ENCODE measurements at regions not wholly inside any gene's neighbourhood (a gene's known extent, or its start where the extent isn't known, plus 50 kb on each side); places are given as distances from the start of the nearest gene placed in this dataset.

GRCh38 chr10:63940277-63940922 lies 419.2 kb downstream of the REEP3 start:
- H2BK15ac ChIP-seq (replicated peaks; ENCODE audit: low read depth): no peak overlapping the region
- no peaks in the 10 kb centered on the region for H3K79me1 ChIP-seq (ENCODE audit: low read length)
- no peaks in the 10 kb centered on the region for H3K79me2 ChIP-seq (ENCODE audit: control insufficient read depth, insufficient read depth, low read length)
- H3K36me3 ChIP-seq (ENCODE audit: control insufficient read depth, insufficient read depth, low read length): no peaks in the 10 kb centered on the region
- H3K4me2 ChIP-seq (ENCODE audit: low read length): no peak overlapping the region
- H3K4ac ChIP-seq (ENCODE audit: low read depth, low read length): no peak overlapping the region
- H3K18ac ChIP-seq (ENCODE audit: low read length): no peak overlapping the region
- H4K5ac ChIP-seq (ENCODE audit: low read length): no peak overlapping the region
- no peak overlapping the region for H2AK5ac ChIP-seq (ENCODE audit: low read length)
- no peak overlapping the region for H3K9ac ChIP-seq (ENCODE audit: low read length)
- H3K4me3 ChIP-seq (ENCODE audit: low read length): no peak overlapping the region
- no peak for DNase-seq
- no peak overlapping the region for H2BK5ac ChIP-seq (ENCODE audit: low read length)
- no peak overlapping the region for H3K56ac ChIP-seq (ENCODE audit: low read length)
- H3K27me3 ChIP-seq (ENCODE audit: insufficient read depth, low read length, poor library complexity): no peaks in the 10 kb centered on the region
- H3K4me1 ChIP-seq (ENCODE audit: control insufficient read depth, low read depth, low read length): no peaks in the 10 kb centered on the region
- H2BK120ac ChIP-seq (ENCODE audit: low read depth, low read length): no peak overlapping the region
- H3K27ac ChIP-seq (ENCODE audit: low read depth, low read length): no peak overlapping the region
- WGBS (ENCODE audit: extremely low coverage, insufficient coverage, low lambda C conversion rate): no CpG with 5 or more reads among the region's 1 CpG
- H4K8ac ChIP-seq (ENCODE audit: low read depth, low read length): no peak overlapping the region
- no peak overlapping the region for H3K23ac ChIP-seq (ENCODE audit: low read length)

GRCh38 chr10:63964406-63964805 lies 443.2 kb downstream of the REEP3 start:
- no peak overlapping the region for H3K18ac ChIP-seq (ENCODE audit: low read length)

GRCh38 chr10:63965846-63966245 lies 444.6 kb downstream of the REEP3 start:
- no peak overlapping the region for H2AK5ac ChIP-seq (ENCODE audit: low read length)
- no peak overlapping the region for H3K4ac ChIP-seq (ENCODE audit: low read depth, low read length)
- no peak overlapping the region for H2BK120ac ChIP-seq (ENCODE audit: low read depth, low read length)
- H3K36me3 ChIP-seq (ENCODE audit: control insufficient read depth, insufficient read depth, low read length): no peaks in the 10 kb centered on the region
- no peak overlapping the region for H3K27ac ChIP-seq (ENCODE audit: low read depth, low read length)
- H3K4me2 ChIP-seq (ENCODE audit: low read length): no peak overlapping the region
- H3K79me1 ChIP-seq (ENCODE audit: low read length): no peaks in the 10 kb centered on the region
- no peak overlapping the region for H4K8ac ChIP-seq (ENCODE audit: low read depth, low read length)
- no peak overlapping the region for H2BK5ac ChIP-seq (ENCODE audit: low read length)
- H3K23ac ChIP-seq (ENCODE audit: low read length): no peak overlapping the region
- no peak overlapping the region for H4K5ac ChIP-seq (ENCODE audit: low read length)
- H3K18ac ChIP-seq (ENCODE audit: low read length): no peak overlapping the region
- no peak for DNase-seq
- H3K4me1 ChIP-seq (ENCODE audit: control insufficient read depth, low read depth, low read length): no peaks in the 10 kb centered on the region
- H3K79me2 ChIP-seq (ENCODE audit: control insufficient read depth, insufficient read depth, low read length): no peaks in the 10 kb centered on the region
- no peak overlapping the region for H3K9ac ChIP-seq (ENCODE audit: low read length)
- no peak overlapping the region for H3K56ac ChIP-seq (ENCODE audit: low read length)
- no peaks in the 10 kb centered on the region for H3K27me3 ChIP-seq (ENCODE audit: insufficient read depth, low read length, poor library complexity)
- H3K4me3 ChIP-seq (ENCODE audit: low read length): no peak overlapping the region
- no peak overlapping the region for H2BK15ac ChIP-seq (replicated peaks; ENCODE audit: low read depth)
- WGBS (ENCODE audit: extremely low coverage, insufficient coverage, low lambda C conversion rate): no CpG with 5 or more reads among the region's 4 CpGs

More at GRCh38 chr10:63964406-63964805, 443.2 kb downstream of the REEP3 start:
- H3K4ac ChIP-seq (ENCODE audit: low read depth, low read length): no peak overlapping the region
- no peak overlapping the region for H2BK5ac ChIP-seq (ENCODE audit: low read length)
- H3K36me3 ChIP-seq (ENCODE audit: control insufficient read depth, insufficient read depth, low read length): no peaks in the 10 kb centered on the region
- no peak overlapping the region for H2BK15ac ChIP-seq (replicated peaks; ENCODE audit: low read depth)
- no peaks in the 10 kb centered on the region for H3K79me2 ChIP-seq (ENCODE audit: control insufficient read depth, insufficient read depth, low read length)
- H3K4me1 ChIP-seq (ENCODE audit: control insufficient read depth, low read depth, low read length): no peaks in the 10 kb centered on the region
- H3K4me2 ChIP-seq (ENCODE audit: low read length): no peak overlapping the region
- no peak for DNase-seq
- no peak overlapping the region for H2BK120ac ChIP-seq (ENCODE audit: low read depth, low read length)
- no peak overlapping the region for H2AK5ac ChIP-seq (ENCODE audit: low read length)
- H3K56ac ChIP-seq (ENCODE audit: low read length): no peak overlapping the region
- H3K79me1 ChIP-seq (ENCODE audit: low read length): no peaks in the 10 kb centered on the region
- H3K9ac ChIP-seq (ENCODE audit: low read length): no peak overlapping the region
- no peaks in the 10 kb centered on the region for H3K27me3 ChIP-seq (ENCODE audit: insufficient read depth, low read length, poor library complexity)
- no peak overlapping the region for H3K4me3 ChIP-seq (ENCODE audit: low read length)
- no CpG with 5 or more reads among the region's 2 CpGs for WGBS (ENCODE audit: extremely low coverage, insufficient coverage, low lambda C conversion rate)
- H4K8ac ChIP-seq (ENCODE audit: low read depth, low read length): no peak overlapping the region
- H3K27ac ChIP-seq (ENCODE audit: low read depth, low read length): no peak overlapping the region
- H4K5ac ChIP-seq (ENCODE audit: low read length): no peak overlapping the region
- H3K23ac ChIP-seq (ENCODE audit: low read length): no peak overlapping the region

GRCh38 chr10:63972949-63973827 lies 452.0 kb downstream of the REEP3 start:
- no peak overlapping the region for H2BK15ac ChIP-seq (replicated peaks; ENCODE audit: low read depth)
- no peak for DNase-seq
- no peak overlapping the region for H2BK5ac ChIP-seq (ENCODE audit: low read length)
- H3K4ac ChIP-seq (ENCODE audit: low read depth, low read length): no peak overlapping the region
- no peak overlapping the region for H3K23ac ChIP-seq (ENCODE audit: low read length)
- no CpG with 5 or more reads among the region's 51 CpGs for WGBS (ENCODE audit: extremely low coverage, insufficient coverage, low lambda C conversion rate)
- H3K79me2 ChIP-seq (ENCODE audit: control insufficient read depth, insufficient read depth, low read length): no peaks in the 10 kb centered on the region
- no peaks in the 10 kb centered on the region for H3K27me3 ChIP-seq (ENCODE audit: insufficient read depth, low read length, poor library complexity)
- no peaks in the 10 kb centered on the region for H3K79me1 ChIP-seq (ENCODE audit: low read length)
- no peak overlapping the region for H4K5ac ChIP-seq (ENCODE audit: low read length)
- H3K9ac ChIP-seq (ENCODE audit: low read length): no peak overlapping the region
- H3K36me3 ChIP-seq (ENCODE audit: control insufficient read depth, insufficient read depth, low read length): no peaks in the 10 kb centered on the region
- no peak overlapping the region for H2BK120ac ChIP-seq (ENCODE audit: low read depth, low read length)
- H2AK5ac ChIP-seq (ENCODE audit: low read length): no peak overlapping the region
- H3K27ac ChIP-seq (ENCODE audit: low read depth, low read length): no peak overlapping the region
- H3K56ac ChIP-seq (ENCODE audit: low read length): no peak overlapping the region
- H4K8ac ChIP-seq (ENCODE audit: low read depth, low read length): no peak overlapping the region
- H3K4me1 ChIP-seq (ENCODE audit: control insufficient read depth, low read depth, low read length): no peaks in the 10 kb centered on the region
- H3K4me3 ChIP-seq (ENCODE audit: low read length): no peak overlapping the region
- no peak overlapping the region for H3K18ac ChIP-seq (ENCODE audit: low read length)
- H3K4me2 ChIP-seq (ENCODE audit: low read length): no peak overlapping the region

DNA sequence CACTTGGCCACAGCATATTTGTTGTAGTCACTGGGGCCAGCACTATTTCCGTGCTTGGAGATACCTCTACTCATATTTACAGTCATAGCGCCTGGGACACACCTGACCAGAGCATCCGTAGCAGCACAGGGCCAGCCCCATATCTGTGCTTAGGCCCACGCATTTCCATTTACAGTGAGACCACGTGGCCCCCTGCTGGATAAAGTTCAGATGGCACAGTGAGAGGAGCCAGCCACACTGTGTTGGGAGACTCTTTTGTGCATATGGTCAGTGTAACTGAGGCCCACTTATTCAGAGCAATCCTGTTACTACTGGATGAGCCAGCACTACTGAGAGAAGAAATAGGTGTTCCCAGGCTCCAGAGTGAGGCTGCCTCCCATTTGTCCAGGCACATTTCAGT lies 455.3 kb downstream of the REEP3 start:
- H3K18ac ChIP-seq (ENCODE audit: low read length): no peak overlapping the region
- no peaks in the 10 kb centered on the region for H3K36me3 ChIP-seq (ENCODE audit: control insufficient read depth, insufficient read depth, low read length)
- H2AK5ac ChIP-seq (ENCODE audit: low read length): no peak overlapping the region
- H4K8ac ChIP-seq (ENCODE audit: low read depth, low read length): no peak overlapping the region
- no peak overlapping the region for H4K5ac ChIP-seq (ENCODE audit: low read length)
- H3K56ac ChIP-seq (ENCODE audit: low read length): no peak overlapping the region
- no peaks in the 10 kb centered on the region for H3K79me1 ChIP-seq (ENCODE audit: low read length)
- H3K4me2 ChIP-seq (ENCODE audit: low read length): no peak overlapping the region
- peak; percentile 75 for DNase-seq
- H3K4ac ChIP-seq (ENCODE audit: low read depth, low read length): no peak overlapping the region
- H2BK120ac ChIP-seq (ENCODE audit: low read depth, low read length): no peak overlapping the region
- H3K27ac ChIP-seq (ENCODE audit: low read depth, low read length): no peak overlapping the region
- H2BK5ac ChIP-seq (ENCODE audit: low read length): no peak overlapping the region
- no peak overlapping the region for H2BK15ac ChIP-seq (replicated peaks; ENCODE audit: low read depth)
- no peaks in the 10 kb centered on the region for H3K27me3 ChIP-seq (ENCODE audit: insufficient read depth, low read length, poor library complexity)
- WGBS (ENCODE audit: extremely low coverage, insufficient coverage, low lambda C conversion rate): no CpG with 5 or more reads among the region's 5 CpGs
- H3K23ac ChIP-seq (ENCODE audit: low read length): no peak overlapping the region
- H3K4me1 ChIP-seq (ENCODE audit: control insufficient read depth, low read depth, low read length): no peaks in the 10 kb centered on the region
- H3K4me3 ChIP-seq (ENCODE audit: low read length): no peak overlapping the region
- H3K79me2 ChIP-seq (ENCODE audit: control insufficient read depth, insufficient read depth, low read length): no peaks in the 10 kb centered on the region
- H3K9ac ChIP-seq (ENCODE audit: low read length): no peak overlapping the region

All from mesendoderm (in vitro differentiated cells).